ENCODE measurements at regions not wholly inside any gene's neighbourhood (a gene's known extent, or its start where the extent isn't known, plus 50 kb on each side); places are given as distances from the start of the nearest gene placed in this dataset.

- TF ChIP-seq ARNT (IDR thresholded peaks at IDR 0.05) (no peak), FOXK2 (IDR thresholded peaks at IDR 0.05) (no peak), ELF4 (IDR thresholded peaks at IDR 0.05) (no peak), PKNOX1 (IDR thresholded peaks at IDR 0.05) (no peak), SUZ12 (IDR thresholded peaks at IDR 0.05) (no peak), NFRKB (IDR thresholded peaks at IDR 0.05) (no peak), BHLHE40 (IDR thresholded peaks at IDR 0.05; ENCODE audit: borderline replicate concordance) (no peak), HDGF (IDR thresholded peaks at IDR 0.05; ENCODE audit: borderline replicate concordance) (no peak), L3MBTL2 (conservative IDR thresholded peaks at IDR 0.05) (no peak), SP1 (IDR thresholded peaks at IDR 0.05) (no peak), FOXM1 (IDR thresholded peaks at IDR 0.05; ENCODE audit: borderline replicate concordance) (no peak), TARDBP (IDR thresholded peaks at IDR 0.05) (no peak)
Observed at GRCh38 chr19:28283592-28283991, 929.4 kb downstream of the UQCRFS1 start.
